HFFc6 (cell line): ENCODE measurements at regions not wholly inside any gene's neighbourhood (a gene's known extent, or its start where the extent isn't known, plus 50 kb on each side); places are given as distances from the start of the nearest gene placed in this dataset.

Experiments used
- DNase-seq: peaks from one replicate; pipeline ENCODE4 v3.0.0-alpha.2; 2018
- H3K27ac Mint-ChIP-seq: 2 replicates; pipeline ENCODE4 v1.8.0; 2020; ENCODE audit warnings: mild to moderate bottlenecking, mixed read lengths
- H3K27me3 Mint-ChIP-seq: 2 replicates; pipeline ENCODE4 v1.8.0; 2021; ENCODE audit warnings: mild to moderate bottlenecking, moderate library complexity, mixed read lengths; ENCODE audit not compliant: insufficient read depth
- H3K36me3 Mint-ChIP-seq: 2 replicates; pipeline ENCODE4 v1.8.0; 2021; ENCODE audit warnings: low read depth, mixed read lengths
- H3K4me1 Mint-ChIP-seq: 2 replicates; pipeline ENCODE4 v1.8.0; 2020; ENCODE audit warnings: low read depth, mixed read lengths
- H3K4me3 Mint-ChIP-seq: 2 replicates; pipeline ENCODE4 v1.8.0; 2020; ENCODE audit warnings: mild to moderate bottlenecking, moderate library complexity, mixed read lengths
- H3K9me3 Mint-ChIP-seq: 2 replicates; pipeline ENCODE4 v1.8.0; 2020; ENCODE audit warnings: mild to moderate bottlenecking, mixed read lengths
- CTCF ChIP-seq: fragments of 200-600 bp; sonication (generic); IDR thresholded peaks from 2 replicates; pipeline ENCODE4 v1.5.0; 2021; ENCODE audit warnings: antibody characterized with exemption, mild to moderate bottlenecking

- H3K9me3 Mint-ChIP-seq, result peaks cover 8% of the 10 kb centered on the region
- H3K4me3 Mint-ChIP-seq, result no peak overlapping the region
- H3K36me3 Mint-ChIP-seq, result no peaks in the 10 kb centered on the region
- no peak for DNase-seq
- no peak for TF ChIP-seq CTCF
- no peaks in the 10 kb centered on the region; the same call in 1 of the 2 replicates for H3K27me3 Mint-ChIP-seq
- H3K4me1 Mint-ChIP-seq, result no peaks in the 10 kb centered on the region
- no peak overlapping the region for H3K27ac Mint-ChIP-seq
Observed at GRCh38 chr6:125444006-125444923, 142.5 kb upstream of the HDDC2 start.

GRCh38 chr6:125445054-125445453, 143.3 kb upstream of the HDDC2 start:
- Mint-ChIP-seq H3K36me3 (no peaks in the 10 kb centered on the region), H3K27ac (no peak overlapping the region), H3K27me3 (no peaks in the 10 kb centered on the region; the same call in 1 of the 2 replicates), H3K4me1 (no peaks in the 10 kb centered on the region), H3K4me3 (no peak overlapping the region), H3K9me3 (peaks cover 13% of the 10 kb centered on the region)
- TF ChIP-seq CTCF, result no peak
- no peak for DNase-seq

- no peak overlapping the region for H3K27ac Mint-ChIP-seq
- H3K36me3 Mint-ChIP-seq, result no peaks in the 10 kb centered on the region
- no peak for DNase-seq
- TF ChIP-seq CTCF, result no peak
- no peaks in the 10 kb centered on the region; the same call in 1 of the 2 replicates for H3K27me3 Mint-ChIP-seq
- peaks cover 13% of the 10 kb centered on the region for H3K9me3 Mint-ChIP-seq
- H3K4me1 Mint-ChIP-seq, result no peaks in the 10 kb centered on the region
- no peak overlapping the region for H3K4me3 Mint-ChIP-seq
Observed at GRCh38 chr6:125446011-125446410, 144.2 kb upstream of the HDDC2 start.

- no peak for TF ChIP-seq CTCF
- Mint-ChIP-seq H3K36me3 (no peaks in the 10 kb centered on the region), H3K9me3 (peaks cover 32% of the 10 kb centered on the region), H3K4me1 (no peaks in the 10 kb centered on the region), H3K27me3 (no peaks in the 10 kb centered on the region), H3K27ac (no peak overlapping the region), H3K4me3 (no peak overlapping the region)
- DNase-seq, result no peak
Observed at GRCh38 chr6:125451750-125452149, 150.0 kb upstream of the HDDC2 start.

GRCh38 chr6:125453516-125453915, 151.7 kb upstream of the HDDC2 start:
- H3K9me3 Mint-ChIP-seq, result peaks cover 45% of the 10 kb centered on the region
- H3K4me3 Mint-ChIP-seq, result no peak overlapping the region
- H3K4me1 Mint-ChIP-seq, result no peaks in the 10 kb centered on the region
- no peak for TF ChIP-seq CTCF
- DNase-seq, result no peak
- no peak overlapping the region for H3K27ac Mint-ChIP-seq
- no peaks in the 10 kb centered on the region for H3K36me3 Mint-ChIP-seq
- H3K27me3 Mint-ChIP-seq, result no peaks in the 10 kb centered on the region
